ENCODE measurements at regions not wholly inside any gene's neighbourhood (a gene's known extent, or its start where the extent isn't known, plus 50 kb on each side); places are given as distances from the start of the nearest gene placed in this dataset.

- intact Hi-C loops (cut with micrococcal nuclease): no loop called here
- H3K4me2 ChIP-seq (ENCODE audit: low read length): no peak overlapping the region
- ATAC-seq (no peak), DNase-seq (ENCODE audit: low read depth, low spot score) (no peak)
- H3K79me2 ChIP-seq (ENCODE audit: insufficient read depth, low read length): no peaks in the 10 kb centered on the region
- RAD21 ChIA-PET (ENCODE audit: low non-redundant PET in 1 of 2, low total read pairs in 2 of 2, uncharacterized antibody in 2 of 2, unreplicated experiment in 2 of 2): no interaction called here
- H3K4me1 ChIP-seq (ENCODE audit: control insufficient read depth in 1 of 2, insufficient read depth in 2 of 2, low read length in 2 of 2): peaks cover 0 to 19% of the 10 kb centered on the region in 2 experiments; a peak in 1 of 4 replicates
- H3K9me2 ChIP-seq (ENCODE audit: insufficient read depth): no peaks in the 10 kb centered on the region; the same call in 1 of the 2 replicates
- CTCF ChIA-PET: no interaction called here
- no TSS peak for BruUV-seq (replicated peaks)
- H3K36me3 ChIP-seq (ENCODE audit: control insufficient read depth in 1 of 2, insufficient read depth in 2 of 2, low read length in 2 of 2): no peaks in the 10 kb centered on the region
- POLR2A ChIA-PET: no interaction called here
- TF ChIP-seq SIN3A (IDR thresholded peaks at IDR 0.05; ENCODE audit: low read depth) (no peak), MAX (IDR thresholded peaks at IDR 0.05) (no peak), EZH2phosphoT487 (IDR thresholded peaks at IDR 0.05; ENCODE audit: borderline replicate concordance) (no peak), ATF3 (IDR thresholded peaks at IDR 0.05) (no peak), SRF (IDR thresholded peaks at IDR 0.05; ENCODE audit: low read depth) (no peak), POLR2A (IDR thresholded peaks at IDR 0.05; ENCODE audit: borderline replicate concordance, extremely low read depth, insufficient read depth, insufficient read length) (no peak), EGR1 (IDR thresholded peaks at IDR 0.05; ENCODE audit: low read depth) (no peak), TCF7L2 (IDR thresholded peaks at IDR 0.05; ENCODE audit: borderline replicate concordance, extremely low read depth, insufficient read depth, insufficient read length) (no peak), ZNF274 (IDR thresholded peaks at IDR 0.05; ENCODE audit: low read depth, low read length) (no peak), EZH2 (IDR thresholded peaks at IDR 0.05) (no peak), YY1 (IDR thresholded peaks at IDR 0.05; ENCODE audit: extremely low read depth, insufficient replicate concordance, low read depth, low read length) (no peak), FOSL1 (IDR thresholded peaks at IDR 0.05; ENCODE audit: low read depth) (no peak), ZBTB33 (IDR thresholded peaks at IDR 0.05; ENCODE audit: extremely low read depth, insufficient replicate concordance, low read length) (no peak), SP1 (IDR thresholded peaks at IDR 0.05; ENCODE audit: low read depth) (no peak), POLR2AphosphoS5 (IDR thresholded peaks at IDR 0.05; ENCODE audit: low read depth, low read length) (no peak), RAD21 (IDR thresholded peaks at IDR 0.05; ENCODE audit: low read depth) (no peak), CEBPB (IDR thresholded peaks at IDR 0.05; ENCODE audit: low read depth) (no peak), ELF1 (IDR thresholded peaks at IDR 0.05; ENCODE audit: borderline replicate concordance, low read depth) (no peak)
- no peaks in the 10 kb centered on the region for H3K27me3 ChIP-seq (ENCODE audit: insufficient read depth, low read length)
- no peaks in the 10 kb centered on the region for H4K20me1 ChIP-seq (ENCODE audit: insufficient read depth)
- H3K27ac ChIP-seq (ENCODE audit: low read depth, low read length): no peak overlapping the region
- no peak overlapping the region for H2AFZ ChIP-seq (ENCODE audit: low read depth, low read length, poor library complexity, severe bottlenecking)
- H3K9ac ChIP-seq (ENCODE audit: low read length): no peak overlapping the region
- H3K9me3 ChIP-seq (ENCODE audit: control insufficient read depth in 1 of 2, insufficient read depth in 1 of 2, low read depth in 1 of 2, low read length in 2 of 2): no peaks in the 10 kb centered on the region
- H3K4me3 ChIP-seq (replicated peaks in 1 of 2; ENCODE audit: low read depth in 1 of 2, low read length in 2 of 2): no peak overlapping the region
Observed at GRCh38 chr11:121715405-121715804, 262.6 kb upstream of the SORL1-AS1 start.

Measured in HCT116 (cell line).